ENCODE measurements at regions not wholly inside any gene's neighbourhood (a gene's known extent, or its start where the extent isn't known, plus 50 kb on each side); places are given as distances from the start of the nearest gene placed in this dataset.

DNA sequence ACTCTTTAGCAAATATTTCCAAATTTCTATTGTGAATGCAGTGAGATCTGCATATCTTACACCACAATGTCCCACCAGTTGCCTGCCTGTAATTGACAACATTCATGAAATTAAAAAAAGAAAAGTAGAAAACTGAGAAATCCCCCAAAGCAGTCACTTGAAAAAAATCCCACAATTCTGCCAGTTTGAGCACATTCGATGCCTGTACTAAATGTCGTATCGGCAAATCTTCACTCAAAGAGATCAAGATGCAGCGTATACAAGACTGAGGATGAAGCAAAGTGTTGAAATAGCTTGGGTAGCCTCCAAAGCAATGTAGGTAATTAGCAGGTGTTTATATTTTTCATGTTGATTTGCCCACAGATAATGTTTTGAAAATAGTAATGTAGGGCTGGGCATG lies 186.7 kb upstream of the ZEB2 start:
- TF ChIP-seq, protein P1, sequence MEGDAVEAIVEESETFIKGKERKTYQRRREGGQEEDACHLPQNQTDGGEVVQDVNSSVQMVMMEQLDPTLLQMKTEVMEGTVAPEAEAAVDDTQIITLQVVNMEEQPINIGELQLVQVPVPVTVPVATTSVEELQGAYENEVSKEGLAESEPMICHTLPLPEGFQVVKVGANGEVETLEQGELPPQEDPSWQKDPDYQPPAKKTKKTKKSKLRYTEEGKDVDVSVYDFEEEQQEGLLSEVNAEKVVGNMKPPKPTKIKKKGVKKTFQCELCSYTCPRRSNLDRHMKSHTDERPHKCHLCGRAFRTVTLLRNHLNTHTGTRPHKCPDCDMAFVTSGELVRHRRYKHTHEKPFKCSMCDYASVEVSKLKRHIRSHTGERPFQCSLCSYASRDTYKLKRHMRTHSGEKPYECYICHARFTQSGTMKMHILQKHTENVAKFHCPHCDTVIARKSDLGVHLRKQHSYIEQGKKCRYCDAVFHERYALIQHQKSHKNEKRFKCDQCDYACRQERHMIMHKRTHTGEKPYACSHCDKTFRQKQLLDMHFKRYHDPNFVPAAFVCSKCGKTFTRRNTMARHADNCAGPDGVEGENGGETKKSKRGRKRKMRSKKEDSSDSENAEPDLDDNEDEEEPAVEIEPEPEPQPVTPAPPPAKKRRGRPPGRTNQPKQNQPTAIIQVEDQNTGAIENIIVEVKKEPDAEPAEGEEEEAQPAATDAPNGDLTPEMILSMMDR (IDR thresholded peaks at IDR 0.05) = no peak
- no peak for TF ChIP-seq POLR2A (IDR thresholded peaks at IDR 0.05)
- TF ChIP-seq EP300 (IDR thresholded peaks at IDR 0.05) = no peak
- TF ChIP-seq POLR2AphosphoS5 (IDR thresholded peaks at IDR 0.05) = no peak

Measured in suprapubic skin (tissue), 4 donors.